H9 (cell line): ENCODE measurements at regions not wholly inside any gene's neighbourhood (a gene's known extent, or its start where the extent isn't known, plus 50 kb on each side); places are given as distances from the start of the nearest gene placed in this dataset.

Experiments
- DNase-seq: peaks from one replicate; pipeline ENCODE4 v3.0.0-alpha.2; 2017
- H2AFZ ChIP-seq: one replicate; pipeline ENCODE4 v1.6.1; 2013; ENCODE audit warnings: mild to moderate bottlenecking, low read length, control low read depth, moderate library complexity
- H2AK5ac ChIP-seq: 2 replicates; pipeline ENCODE4 v1.6.1; 2013; ENCODE audit warnings: low read length, control low read depth, mixed read lengths; ENCODE audit not compliant: insufficient read length
- H2BK120ac ChIP-seq: one replicate; pipeline ENCODE4 v1.6.1; 2013; ENCODE audit warnings: low read depth, mild to moderate bottlenecking, low read length, control low read depth, inconsistent platforms; ENCODE audit not compliant: poor library complexity, severe bottlenecking
- H2BK12ac ChIP-seq: 2 replicates; pipeline ENCODE4 v1.6.1; 2013; ENCODE audit warnings: low read length, control low read depth, mixed read lengths, low read depth; ENCODE audit not compliant: insufficient read length
- H2BK15ac ChIP-seq: 2 replicates; pipeline ENCODE4 v1.6.1; 2013; ENCODE audit warnings: low read depth, low read length, control low read depth
- H2BK20ac ChIP-seq: one replicate; pipeline ENCODE4 v1.6.1; 2013; ENCODE audit warnings: low read depth, mild to moderate bottlenecking, low read length, control low read depth, inconsistent platforms; ENCODE audit not compliant: poor library complexity, severe bottlenecking
- H2BK5ac ChIP-seq: 2 replicates; pipeline ENCODE4 v1.6.1; 2013; ENCODE audit warnings: low read length, control low read depth, mixed read lengths; ENCODE audit not compliant: insufficient read length
- H3K14ac ChIP-seq: 2 replicates; pipeline ENCODE4 v1.6.1; 2013; ENCODE audit warnings: low read length, control low read depth; ENCODE audit not compliant: insufficient read depth
- H3K18ac ChIP-seq: 2 replicates; pipeline ENCODE4 v1.6.1; 2013; ENCODE audit warnings: low read depth, mild to moderate bottlenecking, mixed read lengths, low read length, control low read depth; ENCODE audit not compliant: insufficient read length
- H3K23ac ChIP-seq: 2 replicates; pipeline ENCODE4 v1.6.1; 2013; ENCODE audit warnings: low read length, control low read depth, mixed read lengths, low read depth; ENCODE audit not compliant: insufficient read length
- H3K23me2 ChIP-seq: 2 replicates; pipeline ENCODE4 v1.6.1; 2013; ENCODE audit warnings: low read depth, mild to moderate bottlenecking, mixed read lengths, low read length, control low read depth; ENCODE audit not compliant: insufficient read length, poor library complexity, severe bottlenecking
- H3K27ac ChIP-seq: 2 replicates; pipeline ENCODE4 v1.5.1; 2013; ENCODE audit warnings: low read length, control low read depth, mixed read lengths, low read depth; ENCODE audit not compliant: insufficient read length
- H3K27me3 ChIP-seq: 2 replicates; pipeline ENCODE4 v1.6.1; 2013; ENCODE audit warnings: low read length, control low read depth, inconsistent platforms; ENCODE audit not compliant: insufficient read depth
- H3K4ac ChIP-seq: 2 replicates; pipeline ENCODE4 v1.6.1; 2013; ENCODE audit warnings: low read depth, mild to moderate bottlenecking, control low read depth, inconsistent platforms, low read length, moderate library complexity
- H3K4me1 ChIP-seq: 2 replicates; pipeline ENCODE4 v1.6.1; 2013; ENCODE audit warnings: low read length, control low read depth, inconsistent platforms; ENCODE audit not compliant: insufficient read depth
- H3K4me2 ChIP-seq: 2 replicates; pipeline ENCODE4 v1.6.1; 2013; ENCODE audit warnings: low read length, control low read depth, mixed read lengths; ENCODE audit not compliant: insufficient read length, insufficient read depth
- H3K56ac ChIP-seq: 2 replicates; pipeline ENCODE4 v1.6.1; 2013; ENCODE audit warnings: low read depth, mild to moderate bottlenecking, mixed read lengths, low read length, control low read depth; ENCODE audit not compliant: insufficient read length
- H3K79me1 ChIP-seq: 2 replicates; pipeline ENCODE4 v1.6.1; 2013; ENCODE audit warnings: low read depth, mild to moderate bottlenecking, moderate library complexity, low read length, control low read depth, inconsistent platforms; ENCODE audit not compliant: insufficient read depth, poor library complexity, severe bottlenecking
- H3K79me2 ChIP-seq: 2 replicates; pipeline ENCODE4 v1.6.1; 2013; ENCODE audit warnings: low read length, control low read depth, inconsistent platforms; ENCODE audit not compliant: insufficient read depth
- H3K9ac ChIP-seq: 2 replicates; pipeline ENCODE4 v1.6.1; 2013; ENCODE audit warnings: low read length, control low read depth, mixed read lengths; ENCODE audit not compliant: insufficient read length; ENCODE audit errors: extremely low read depth
- H3K9me3 ChIP-seq: one replicate; pipeline ENCODE4 v1.6.1; 2013; ENCODE audit warnings: low read depth, low read length, inconsistent platforms; ENCODE audit not compliant: control insufficient read depth
- H3T11ph ChIP-seq: one replicate; pipeline ENCODE4 v1.6.1; 2013; ENCODE audit warnings: mild to moderate bottlenecking, low read length, control low read depth, inconsistent platforms
- H4K20me1 ChIP-seq: one replicate; pipeline ENCODE4 v1.6.1; 2013; ENCODE audit not compliant: control insufficient read depth, insufficient read length, insufficient read depth
- H4K5ac ChIP-seq: 2 replicates; pipeline ENCODE4 v1.6.1; 2013; ENCODE audit warnings: low read depth, mild to moderate bottlenecking, mixed read lengths, low read length, control low read depth; ENCODE audit not compliant: insufficient read length
- H4K8ac ChIP-seq: replicated peaks from 2 replicates; pipeline ENCODE4 v1.6.1; 2013; ENCODE audit warnings: low read length, control low read depth, mixed read lengths, low read depth; ENCODE audit not compliant: insufficient read length
- H4K91ac ChIP-seq: 2 replicates; pipeline ENCODE4 v1.6.1; 2013; ENCODE audit warnings: low read depth, mild to moderate bottlenecking, moderate library complexity, mixed read lengths, low read length, control low read depth; ENCODE audit not compliant: insufficient read length
- H3K27ac Mint-ChIP-seq, 3 experiments: 2 replicates in 2 of 3; 3 replicates in 1 of 3; pipeline ENCODE4 v1.8.0; 2020 to 2021; ENCODE audit warnings: mixed read lengths in 3 of 3, mild to moderate bottlenecking in 1 of 3, moderate library complexity in 1 of 3
- H3K27me3 Mint-ChIP-seq: 2 replicates; pipeline ENCODE4 v1.8.0; 2021; ENCODE audit warnings: low read depth, mild to moderate bottlenecking, moderate library complexity, mixed read lengths
- H3K36me3 Mint-ChIP-seq, 3 experiments: 2 replicates in 2 of 3; 3 replicates in 1 of 3; pipeline ENCODE4 v1.8.0; 2020 to 2021; ENCODE audit warnings: low read depth in 3 of 3, mixed read lengths in 3 of 3; ENCODE audit not compliant: insufficient read depth in 1 of 3
- H3K4me1 Mint-ChIP-seq, 2 experiments: 2 replicates each; pipeline ENCODE4 v1.8.0; 2020; ENCODE audit warnings: mixed read lengths in 2 of 2
- H3K4me3 Mint-ChIP-seq, 2 experiments: 2 replicates in 1 of 2; 3 replicates in 1 of 2; pipeline ENCODE4 v1.8.0; 2020 to 2021; ENCODE audit warnings: mild to moderate bottlenecking in 2 of 2, mixed read lengths in 2 of 2, moderate library complexity in 1 of 2
- H3K9me3 Mint-ChIP-seq, 2 experiments: 2 replicates in 1 of 2; 3 replicates in 1 of 2; pipeline ENCODE4 v1.8.0; 2020; ENCODE audit warnings: mild to moderate bottlenecking in 2 of 2, mixed read lengths in 2 of 2, moderate library complexity in 1 of 2
- CTCF ChIP-seq: fragments of 200-600 bp; sonication (generic); conservative IDR thresholded peaks from 3 replicates; pipeline ENCODE4 v1.8.0; 2021; ENCODE audit warnings: antibody characterized with exemption, mild to moderate bottlenecking
- WGBS: extraction: QIAGEN DNeasy Blood & Tissue Kit; methylation state at CpG from one replicate; pipeline ENCODE4 v1.1.7; 2013; ENCODE audit warnings: missing lambda C conversion rate, low lambda C conversion rate, mixed read lengths; ENCODE audit not compliant: insufficient read length; ENCODE audit errors: extremely low coverage; 5-methylcytosine and 5-hydroxymethylcytosine counted together

- H3K4me1 Mint-ChIP-seq: peaks cover 0 to 3% of the 10 kb centered on the region in 2 experiments; a peak in 2 of 4 replicates
- Histone ChIP-seq H3K18ac (no peak overlapping the region), H3K4me2 (no peak overlapping the region), H4K20me1 (no peaks in the 10 kb centered on the region), H2BK120ac (no peak overlapping the region), H4K5ac (no peak overlapping the region), H4K91ac (no peak overlapping the region), H2BK5ac (no peak overlapping the region), H2AK5ac (no peak overlapping the region), H3T11ph (no peak overlapping the region), H2BK12ac (no peak overlapping the region), H3K9ac (no peak overlapping the region), H4K8ac (no peak overlapping the region), H2BK15ac (no peak overlapping the region), H2BK20ac (no peak overlapping the region), H3K79me1 (no peaks in the 10 kb centered on the region), H3K79me2 (no peaks in the 10 kb centered on the region), H3K4me1 (no peaks in the 10 kb centered on the region), H2AFZ (no peak overlapping the region), H3K9me3 (no peaks in the 10 kb centered on the region), H3K27ac (no peak overlapping the region), H3K14ac (no peak overlapping the region), H3K23ac (no peak overlapping the region), H3K56ac (no peak overlapping the region), H3K27me3 (no peaks in the 10 kb centered on the region), H3K23me2 (no peaks in the 10 kb centered on the region), H3K4ac (no peak overlapping the region)
- H3K4me3 Mint-ChIP-seq: no peak overlapping the region
- no peak for DNase-seq
- H3K9me3 Mint-ChIP-seq: peaks cover 0 to 2% of the 10 kb centered on the region in 2 experiments; a peak in 3 of 5 replicates
- no peak overlapping the region; a peak in 2 of 7 replicates for H3K27ac Mint-ChIP-seq
- no peaks in the 10 kb centered on the region for H3K27me3 Mint-ChIP-seq
- no peak for TF ChIP-seq CTCF
- no CpG with 5 or more reads among the region's 3 CpGs for WGBS
- H3K36me3 Mint-ChIP-seq: no peaks in the 10 kb centered on the region; a peak in 1 of 7 replicates
Measured at GRCh38 chr1:170806961-170807360, 128.4 kb upstream of the MROH9 start.
